RWPE2 (cell line): ENCODE measurements at regions not wholly inside any gene's neighbourhood (a gene's known extent, or its start where the extent isn't known, plus 50 kb on each side); places are given as distances from the start of the nearest gene placed in this dataset.

Source experiments
- ATAC-seq: fragments of 200-7000 bp; cut with Tn5 transposase; 3 replicates; pipeline ENCODE4 v1.9.1; 2021; ENCODE audit warnings: low read depth
- DNase-seq: peaks from one replicate; pipeline ENCODE4 v3.0.0-alpha.2; 2020; ENCODE audit warnings: low spot score
- H3K27ac ChIP-seq: fragments of 450-650 bp; 2 replicates; pipeline ENCODE4 v1.5.1; 2017; ENCODE audit warnings: mild to moderate bottlenecking; ENCODE audit not compliant: poor library complexity, severe bottlenecking
- H3K27me3 ChIP-seq: fragments of 250-450 bp; sonication (Bioruptor Pico); 2 replicates; pipeline ENCODE4 v1.5.1; 2021; ENCODE audit warnings: mild to moderate bottlenecking, moderate library complexity; ENCODE audit not compliant: insufficient read depth, poor library complexity, severe bottlenecking
- H3K36me3 ChIP-seq: fragments of 250-450 bp; sonication (Bioruptor Pico); 2 replicates; pipeline ENCODE4 v1.5.1; 2020; ENCODE audit warnings: low read depth, mild to moderate bottlenecking, moderate library complexity
- H3K4me1 ChIP-seq: fragments of 250-450 bp; sonication (Bioruptor Pico); 2 replicates; pipeline ENCODE4 v1.5.1; 2021; ENCODE audit warnings: mild to moderate bottlenecking, moderate library complexity; ENCODE audit not compliant: insufficient read depth, poor library complexity, severe bottlenecking
- H3K4me3 ChIP-seq: fragments of 250-450 bp; sonication (Bioruptor Pico); 2 replicates; pipeline ENCODE4 v1.5.1; 2021; ENCODE audit warnings: mild to moderate bottlenecking, moderate library complexity; ENCODE audit not compliant: severe bottlenecking
- H3K9me3 ChIP-seq: fragments of 250-450 bp; sonication (Bioruptor Pico); 2 replicates; pipeline ENCODE4 v1.5.1; 2021; ENCODE audit warnings: mild to moderate bottlenecking, moderate library complexity; ENCODE audit not compliant: severe bottlenecking
- TF ChIP-seq, protein P1 (sequence below): fragments of 450-650 bp; IDR thresholded peaks from one replicate; pipeline ENCODE4 v1.5.1; 2017; ENCODE audit warnings: mild to moderate bottlenecking, moderate library complexity; ENCODE audit not compliant: poor library complexity, severe bottlenecking

DNA sequence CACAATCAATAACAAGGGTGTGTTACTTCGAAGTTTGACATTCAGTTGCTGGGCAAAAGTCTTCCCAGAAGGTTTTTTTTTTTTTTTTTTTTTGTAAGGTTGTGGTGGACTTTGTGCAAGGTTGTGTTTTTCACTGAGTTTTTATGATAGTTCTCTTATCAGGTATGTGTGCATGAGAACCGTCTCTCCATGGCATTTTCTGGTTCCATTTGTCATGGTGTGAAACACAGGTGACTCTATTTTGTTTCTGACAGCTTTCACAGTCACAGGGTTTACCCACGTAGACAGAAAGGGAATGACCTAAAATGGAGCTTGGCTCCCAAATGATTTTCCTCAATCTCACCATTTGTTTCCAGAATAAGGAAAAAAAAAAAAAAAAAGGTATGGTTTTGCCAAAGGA lies 1377.2 kb upstream of the CADM2 start:
- H3K27me3 ChIP-seq, result no peaks in the 10 kb centered on the region
- TF ChIP-seq, protein P1, sequence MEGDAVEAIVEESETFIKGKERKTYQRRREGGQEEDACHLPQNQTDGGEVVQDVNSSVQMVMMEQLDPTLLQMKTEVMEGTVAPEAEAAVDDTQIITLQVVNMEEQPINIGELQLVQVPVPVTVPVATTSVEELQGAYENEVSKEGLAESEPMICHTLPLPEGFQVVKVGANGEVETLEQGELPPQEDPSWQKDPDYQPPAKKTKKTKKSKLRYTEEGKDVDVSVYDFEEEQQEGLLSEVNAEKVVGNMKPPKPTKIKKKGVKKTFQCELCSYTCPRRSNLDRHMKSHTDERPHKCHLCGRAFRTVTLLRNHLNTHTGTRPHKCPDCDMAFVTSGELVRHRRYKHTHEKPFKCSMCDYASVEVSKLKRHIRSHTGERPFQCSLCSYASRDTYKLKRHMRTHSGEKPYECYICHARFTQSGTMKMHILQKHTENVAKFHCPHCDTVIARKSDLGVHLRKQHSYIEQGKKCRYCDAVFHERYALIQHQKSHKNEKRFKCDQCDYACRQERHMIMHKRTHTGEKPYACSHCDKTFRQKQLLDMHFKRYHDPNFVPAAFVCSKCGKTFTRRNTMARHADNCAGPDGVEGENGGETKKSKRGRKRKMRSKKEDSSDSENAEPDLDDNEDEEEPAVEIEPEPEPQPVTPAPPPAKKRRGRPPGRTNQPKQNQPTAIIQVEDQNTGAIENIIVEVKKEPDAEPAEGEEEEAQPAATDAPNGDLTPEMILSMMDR, result no peak
- no peak overlapping the region for H3K27ac ChIP-seq
- ATAC-seq (no peak), DNase-seq (no peak)
- no peak overlapping the region for H3K4me3 ChIP-seq
- no peaks in the 10 kb centered on the region for H3K4me1 ChIP-seq
- H3K9me3 ChIP-seq, result no peaks in the 10 kb centered on the region
- H3K36me3 ChIP-seq, result no peaks in the 10 kb centered on the region

- DNase-seq (no peak), ATAC-seq (no peak)
- Histone ChIP-seq H3K27ac (no peak overlapping the region), H3K9me3 (no peaks in the 10 kb centered on the region), H3K27me3 (no peaks in the 10 kb centered on the region), H3K36me3 (no peaks in the 10 kb centered on the region), H3K4me1 (peaks cover 7% of the 10 kb centered on the region), H3K4me3 (no peak overlapping the region)
- TF ChIP-seq, protein P1, result no peak
Observed at GRCh38 chr3:83601704-83602103, 1357.1 kb upstream of the CADM2 start.

GRCh38 chr3:83622526-83622925 lies 1336.3 kb upstream of the CADM2 start:
- no peaks in the 10 kb centered on the region for H3K36me3 ChIP-seq
- ATAC-seq (no peak), DNase-seq (no peak)
- H3K9me3 ChIP-seq, result no peaks in the 10 kb centered on the region
- H3K27me3 ChIP-seq, result no peaks in the 10 kb centered on the region
- no peaks in the 10 kb centered on the region for H3K4me1 ChIP-seq
- TF ChIP-seq, protein P1, result no peak
- no peak overlapping the region for H3K27ac ChIP-seq
- H3K4me3 ChIP-seq, result no peak overlapping the region

GRCh38 chr3:83625261-83625660 lies 1333.5 kb upstream of the CADM2 start:
- Histone ChIP-seq H3K36me3 (no peaks in the 10 kb centered on the region), H3K4me3 (no peak overlapping the region), H3K4me1 (no peaks in the 10 kb centered on the region), H3K9me3 (no peaks in the 10 kb centered on the region), H3K27me3 (no peaks in the 10 kb centered on the region), H3K27ac (no peak overlapping the region)
- DNase-seq (no peak), ATAC-seq (no peak)
- TF ChIP-seq, protein P1, result no peak

DNA sequence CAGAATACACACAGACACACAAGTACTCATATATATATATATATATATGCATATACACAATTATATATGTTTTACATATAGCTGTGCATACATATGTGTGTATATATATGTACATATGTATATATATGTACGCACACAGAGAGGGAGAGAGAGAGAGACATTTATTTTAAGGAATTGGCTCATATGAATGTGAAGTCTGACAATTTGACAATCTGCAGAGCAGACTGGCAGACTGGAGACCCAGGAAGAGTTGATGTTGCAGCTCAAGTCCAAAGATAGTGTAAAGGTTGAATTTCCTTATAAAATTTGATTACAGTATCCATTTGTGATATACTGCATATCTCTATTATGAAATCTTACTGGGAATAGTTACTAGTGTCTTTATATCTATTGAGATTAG lies 1330.3 kb upstream of the CADM2 start:
- ATAC-seq (no peak), DNase-seq (no peak)
- TF ChIP-seq, protein P1, result no peak
- Histone ChIP-seq H3K27ac (no peak overlapping the region), H3K27me3 (no peaks in the 10 kb centered on the region), H3K4me3 (no peak overlapping the region), H3K9me3 (no peaks in the 10 kb centered on the region), H3K36me3 (no peaks in the 10 kb centered on the region), H3K4me1 (no peaks in the 10 kb centered on the region)
